Astrocyte (in vitro differentiated cells and primary cell): ENCODE measurements at regions not wholly inside any gene's neighbourhood (a gene's known extent, or its start where the extent isn't known, plus 50 kb on each side); places are given as distances from the start of the nearest gene placed in this dataset.

Source experiments
- DNase-seq: peaks from one replicate; pipeline ENCODE4 v3.0.0-alpha.2; 2010; ENCODE audit warnings: low read depth
- FAIRE-seq: peaks from 2 replicates; lab custom pipeline; 2011; peaks lifted over from hg19 to GRCh38; lab: Jason Lieb, UNC
- H2AFZ ChIP-seq: 2 replicates; pipeline ENCODE4 v1.6.0; 2012; ENCODE audit warnings: low read depth, low read length, inconsistent platforms
- H3K27ac ChIP-seq: 2 replicates; pipeline ENCODE4 v1.5.1; 2011; ENCODE audit warnings: low read depth, low read length, inconsistent platforms
- H3K27me3 ChIP-seq: 2 replicates; pipeline ENCODE4 v1.6.0; 2011; ENCODE audit warnings: low read length, inconsistent platforms; ENCODE audit not compliant: insufficient read depth
- H3K36me3 ChIP-seq: 2 replicates; pipeline ENCODE4 v1.5.1; 2011; ENCODE audit warnings: low read length, inconsistent platforms; ENCODE audit not compliant: insufficient read depth
- H3K4me1 ChIP-seq: 2 replicates; pipeline ENCODE4 v1.5.1; 2011; ENCODE audit warnings: low read length, inconsistent platforms; ENCODE audit not compliant: insufficient read depth
- H3K4me2 ChIP-seq: 2 replicates; pipeline ENCODE4 v1.6.0; 2012; ENCODE audit warnings: low read length, inconsistent platforms
- H3K4me3 ChIP-seq: 2 replicates; pipeline ENCODE4 v1.5.1; 2011; ENCODE audit warnings: low read depth, mild to moderate bottlenecking, low read length, inconsistent platforms; ENCODE audit not compliant: insufficient read depth
- H3K79me2 ChIP-seq: 2 replicates; pipeline ENCODE4 v1.6.0; 2012; ENCODE audit warnings: mild to moderate bottlenecking, low read length, inconsistent platforms; ENCODE audit not compliant: insufficient read depth
- H3K9ac ChIP-seq: 2 replicates; pipeline ENCODE4 v1.6.0; 2012; ENCODE audit warnings: mild to moderate bottlenecking, low read length, inconsistent platforms
- H3K9me3 ChIP-seq: 2 replicates; pipeline ENCODE4 v1.5.1; 2012; ENCODE audit warnings: low read depth, mild to moderate bottlenecking, low read length, inconsistent platforms; ENCODE audit not compliant: insufficient read depth
- H4K20me1 ChIP-seq: 2 replicates; pipeline ENCODE4 v1.6.0; 2012; ENCODE audit warnings: low read length, inconsistent platforms; ENCODE audit not compliant: insufficient read depth
- H3K27ac Mint-ChIP-seq: one replicate; pipeline ENCODE4 v1.8.0; 2021; ENCODE audit warnings: mild to moderate bottlenecking, mixed read lengths; ENCODE audit not compliant: unreplicated experiment
- H3K27me3 Mint-ChIP-seq: one replicate; pipeline ENCODE4 v1.8.0; 2021; ENCODE audit warnings: low read depth, mixed read lengths; ENCODE audit not compliant: unreplicated experiment
- H3K36me3 Mint-ChIP-seq: one replicate; pipeline ENCODE4 v1.8.0; 2021; ENCODE audit warnings: low read depth, mixed read lengths; ENCODE audit not compliant: unreplicated experiment
- H3K4me1 Mint-ChIP-seq: one replicate; pipeline ENCODE4 v1.8.0; 2021; ENCODE audit warnings: low read depth, mixed read lengths; ENCODE audit not compliant: unreplicated experiment
- H3K4me3 Mint-ChIP-seq: one replicate; pipeline ENCODE4 v1.8.0; 2021; ENCODE audit warnings: mild to moderate bottlenecking, moderate library complexity, mixed read lengths; ENCODE audit not compliant: unreplicated experiment
- H3K9me3 Mint-ChIP-seq: one replicate; pipeline ENCODE4 v1.8.0; 2021; ENCODE audit warnings: mild to moderate bottlenecking, mixed read lengths; ENCODE audit not compliant: unreplicated experiment
- CTCF ChIP-seq: IDR thresholded peaks from 2 replicates; pipeline ENCODE4 v1.5.1; 2011; ENCODE audit warnings: low read depth, mild to moderate bottlenecking, inconsistent platforms, low read length, moderate library complexity; ENCODE audit not compliant: insufficient read depth
- EZH2 ChIP-seq: IDR thresholded peaks from 2 replicates; pipeline ENCODE4 v1.6.1; 2012; ENCODE audit warnings: mild to moderate bottlenecking, low read length, inconsistent platforms; ENCODE audit not compliant: insufficient read depth

- H3K4me3 ChIP-seq = no peak overlapping the region
- H4K20me1 ChIP-seq = no peaks in the 10 kb centered on the region
- no peaks in the 10 kb centered on the region for H3K79me2 ChIP-seq
- no peaks in the 10 kb centered on the region for H3K9me3 Mint-ChIP-seq
- no peak for FAIRE-seq
- TF ChIP-seq CTCF (no peak), EZH2 (no peak)
- no peaks in the 10 kb centered on the region for H3K9me3 ChIP-seq
- DNase-seq = no peak
- no peaks in the 10 kb centered on the region for H3K36me3 ChIP-seq
- H3K4me1 Mint-ChIP-seq = no peaks in the 10 kb centered on the region
- H3K27me3 ChIP-seq = no peaks in the 10 kb centered on the region
- no peak overlapping the region for H3K4me2 ChIP-seq
- no peaks in the 10 kb centered on the region for H3K27me3 Mint-ChIP-seq
- H3K4me3 Mint-ChIP-seq = no peak overlapping the region
- H3K4me1 ChIP-seq = peaks cover 5% of the 10 kb centered on the region
- no peak overlapping the region for H2AFZ ChIP-seq
- H3K36me3 Mint-ChIP-seq = no peaks in the 10 kb centered on the region
- no peak overlapping the region for H3K27ac Mint-ChIP-seq
- H3K9ac ChIP-seq = no peak overlapping the region
- no peak overlapping the region for H3K27ac ChIP-seq
Observed at GRCh38 chr5:93805616-93806379, 64.4 kb upstream of the POU5F2 start.

DNA sequence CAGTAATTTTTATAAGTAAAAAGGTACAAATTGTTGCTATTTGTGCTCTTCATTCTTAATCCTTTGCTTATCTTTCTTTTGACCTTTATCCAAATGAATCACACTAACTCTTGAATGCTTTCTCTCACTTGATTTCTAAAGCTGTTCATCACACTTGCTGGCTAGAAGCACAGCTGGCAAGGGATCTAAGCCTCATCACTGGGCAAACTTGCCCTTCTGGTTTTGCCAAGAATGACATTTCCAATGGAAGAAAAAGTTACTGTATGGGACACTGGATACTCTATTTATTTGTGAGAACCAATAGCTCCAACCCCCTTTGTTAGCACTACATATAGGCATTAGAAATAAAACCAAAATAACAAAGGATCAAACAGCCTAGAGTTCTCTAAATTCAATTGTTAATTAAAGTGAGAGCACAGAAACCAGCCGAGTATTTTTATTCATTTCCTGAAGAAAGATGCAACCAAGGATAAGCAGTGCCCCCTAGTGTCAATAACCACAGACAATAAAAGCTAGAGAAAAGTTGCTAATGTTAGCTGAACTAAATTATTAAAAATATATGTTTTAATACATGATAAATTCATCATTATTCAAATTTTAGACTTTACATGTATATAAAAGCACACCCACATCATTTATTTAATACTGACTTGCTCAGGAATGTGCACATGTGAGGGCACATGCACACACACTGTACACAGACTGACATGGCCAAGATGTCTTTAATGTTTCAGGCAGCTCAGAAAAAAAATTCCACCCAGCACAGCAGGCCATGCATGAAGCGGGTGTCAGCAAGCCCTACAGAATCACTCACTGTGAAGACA, 59.8 kb upstream of the POU5F2 start:
- peak; percentile 59 for FAIRE-seq
- H3K4me3 Mint-ChIP-seq = no peak overlapping the region

More for the DNA sequence above, 59.8 kb upstream of the POU5F2 start:
- no peaks in the 10 kb centered on the region for H3K36me3 Mint-ChIP-seq
- H3K9ac ChIP-seq = peak overlapping the region; percentile 0
- H4K20me1 ChIP-seq = no peaks in the 10 kb centered on the region
- H3K27ac ChIP-seq = no peak overlapping the region
- DNase-seq = peak; percentile 68
- H3K9me3 Mint-ChIP-seq = no peaks in the 10 kb centered on the region
- peak overlapping the region; percentile 33 for H3K4me2 ChIP-seq
- no peaks in the 10 kb centered on the region for H3K9me3 ChIP-seq
- no peak overlapping the region for H3K4me3 ChIP-seq
- no peaks in the 10 kb centered on the region for H3K4me1 Mint-ChIP-seq
- H3K36me3 ChIP-seq = no peaks in the 10 kb centered on the region
- no peak overlapping the region for H2AFZ ChIP-seq
- no peaks in the 10 kb centered on the region for H3K27me3 Mint-ChIP-seq
- H3K4me1 ChIP-seq = peaks cover 7% of the 10 kb centered on the region
- H3K27ac Mint-ChIP-seq = no peak overlapping the region
- no peaks in the 10 kb centered on the region for H3K79me2 ChIP-seq
- TF ChIP-seq CTCF (peak; percentile 67), EZH2 (no peak)
- H3K27me3 ChIP-seq = no peaks in the 10 kb centered on the region
